ENCODE measurements at regions not wholly inside any gene's neighbourhood (a gene's known extent, or its start where the extent isn't known, plus 50 kb on each side); places are given as distances from the start of the nearest gene placed in this dataset.

DNA sequence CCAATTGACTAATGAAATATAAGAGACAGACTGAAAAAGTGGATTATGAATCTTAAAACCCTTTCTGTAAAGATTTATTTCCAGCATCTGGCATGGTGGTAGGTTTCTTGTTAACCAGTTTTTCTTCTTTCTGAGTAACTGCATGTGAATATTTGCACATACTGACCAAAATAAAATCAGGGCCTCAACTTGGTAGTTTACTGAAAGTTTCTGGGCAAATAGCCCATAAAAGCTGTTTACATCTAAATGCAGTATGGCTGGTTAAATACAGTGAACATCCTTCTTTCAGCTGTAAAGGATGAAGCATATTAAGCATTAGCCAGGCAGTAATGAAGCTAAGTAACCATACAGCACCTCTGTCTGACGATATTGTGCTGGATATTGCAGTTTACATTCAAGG is 83.6 kb upstream of the EYS start:
- Histone ChIP-seq H3K14ac (ENCODE audit: low read length) (no peak overlapping the region), H3K4me1 (ENCODE audit: control insufficient read depth in 2 of 2, insufficient read depth in 1 of 2, low read depth in 1 of 2, low read length in 2 of 2) (peaks cover 0 to 2% of the 10 kb centered on the region in 2 donors), H2BK5ac (ENCODE audit: low read length) (no peak overlapping the region), H3K36me3 (replicated peaks in 1 of 2; ENCODE audit: control insufficient read depth in 2 of 2, insufficient read depth in 2 of 2, low read length in 2 of 2) (no peaks in the 10 kb centered on the region), H3K27me3 (ENCODE audit: control insufficient read depth in 3 of 3, insufficient read depth in 3 of 3, low read depth in 1 of 3, low read length in 3 of 3) (no peaks in the 10 kb centered on the region), H2AK5ac (ENCODE audit: low read depth, low read length) (no peak overlapping the region), H2BK15ac (ENCODE audit: low read length) (no peak overlapping the region), H3K4me2 (ENCODE audit: insufficient read depth, low read length, poor library complexity, severe bottlenecking) (no peak overlapping the region), H3K23ac (ENCODE audit: low read depth, low read length, poor library complexity) (no peak overlapping the region), H4K8ac (ENCODE audit: low read depth, low read length) (no peak overlapping the region), H3K9ac (ENCODE audit: low read depth, low read length, poor library complexity) (no peak overlapping the region), H3K79me1 (ENCODE audit: low read depth, low read length) (no peaks in the 10 kb centered on the region), H3K18ac (ENCODE audit: low read length) (no peak overlapping the region), H3K4me3 (ENCODE audit: low read length in 2 of 2) (no peak overlapping the region), H3K27ac (replicated peaks; ENCODE audit: low read length) (no peak overlapping the region), H4K91ac (ENCODE audit: low read depth, low read length, poor library complexity) (no peak overlapping the region), H3K4ac (ENCODE audit: low read length) (no peak overlapping the region), H3K9me3 (replicated peaks in 1 of 2; ENCODE audit: control insufficient read depth in 2 of 2, insufficient read depth in 1 of 2, low read depth in 1 of 2, low read length in 2 of 2) (no peaks in the 10 kb centered on the region), H2AFZ (ENCODE audit: low read length) (no peak overlapping the region), H2BK120ac (ENCODE audit: low read depth, low read length) (no peak overlapping the region), H2BK12ac (ENCODE audit: low read length) (no peak overlapping the region)
- no peak for DNase-seq (ENCODE audit: low spot score)
- no CpG with 5 or more reads among the region's 1 CpG for WGBS, 2 donors (ENCODE audit: extremely low coverage in 2 of 2, insufficient read length in 2 of 2, insufficient replicate concordance in 1 of 2)

DNA sequence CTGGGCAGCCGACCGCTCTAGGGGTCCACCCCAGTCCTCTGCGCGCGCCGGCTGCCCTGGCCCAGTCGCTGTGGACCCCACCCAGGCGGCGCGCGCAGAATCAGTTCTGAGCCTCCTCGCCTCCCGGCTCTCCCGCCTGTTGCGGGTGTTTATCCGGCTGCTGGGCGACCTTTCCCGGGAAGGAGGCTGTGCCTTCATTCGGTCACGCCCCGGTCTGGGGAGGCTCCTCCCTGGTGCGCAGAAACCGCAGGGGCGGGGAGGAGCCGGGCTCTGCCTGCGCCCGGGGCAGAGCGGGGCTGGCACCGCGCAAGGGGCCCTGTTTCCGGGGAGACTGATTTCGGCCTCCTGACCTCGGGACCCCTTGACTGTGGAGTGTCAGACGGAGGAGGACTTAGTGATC is 80.8 kb upstream of the EYS start:
- H3K27me3 ChIP-seq (ENCODE audit: control insufficient read depth in 3 of 3, insufficient read depth in 3 of 3, low read depth in 1 of 3, low read length in 3 of 3) = no peaks in the 10 kb centered on the region
- no peak overlapping the region for H3K4ac ChIP-seq (ENCODE audit: low read length)
- no peak overlapping the region for H3K23ac ChIP-seq (ENCODE audit: low read depth, low read length, poor library complexity)
- H2AFZ ChIP-seq (ENCODE audit: low read length) = no peak overlapping the region
- no peak overlapping the region for H3K27ac ChIP-seq (replicated peaks; ENCODE audit: low read length)
- no peak overlapping the region for H3K9ac ChIP-seq (ENCODE audit: low read depth, low read length, poor library complexity)
- no peak overlapping the region for H3K4me3 ChIP-seq (ENCODE audit: low read length in 2 of 2)
- no peaks in the 10 kb centered on the region for H3K36me3 ChIP-seq (replicated peaks in 1 of 2; ENCODE audit: control insufficient read depth in 2 of 2, insufficient read depth in 2 of 2, low read length in 2 of 2)
- no peak overlapping the region for H2BK5ac ChIP-seq (ENCODE audit: low read length)
- no peak overlapping the region for H4K8ac ChIP-seq (ENCODE audit: low read depth, low read length)
- H2BK120ac ChIP-seq (ENCODE audit: low read depth, low read length) = no peak overlapping the region
- peaks cover 0 to 2% of the 10 kb centered on the region in 2 donors for H3K4me1 ChIP-seq (ENCODE audit: control insufficient read depth in 2 of 2, insufficient read depth in 1 of 2, low read depth in 1 of 2, low read length in 2 of 2)
- no peak overlapping the region for H2AK5ac ChIP-seq (ENCODE audit: low read depth, low read length)
- WGBS, 2 donors (ENCODE audit: extremely low coverage in 2 of 2, insufficient read length in 2 of 2, insufficient replicate concordance in 1 of 2) = no CpG with 5 or more reads among the region's 34 CpGs
- DNase-seq (ENCODE audit: low spot score) = no peak
- peak overlapping the region; percentile 48 for H2BK12ac ChIP-seq (ENCODE audit: low read length)
- H3K18ac ChIP-seq (ENCODE audit: low read length) = no peak overlapping the region
- no peaks in the 10 kb centered on the region for H3K9me3 ChIP-seq (replicated peaks in 1 of 2; ENCODE audit: control insufficient read depth in 2 of 2, insufficient read depth in 1 of 2, low read depth in 1 of 2, low read length in 2 of 2)
- no peak overlapping the region for H4K91ac ChIP-seq (ENCODE audit: low read depth, low read length, poor library complexity)
- H3K79me1 ChIP-seq (ENCODE audit: low read depth, low read length) = no peaks in the 10 kb centered on the region
- no peak overlapping the region for H3K14ac ChIP-seq (ENCODE audit: low read length)
- no peak overlapping the region for H3K4me2 ChIP-seq (ENCODE audit: insufficient read depth, low read length, poor library complexity, severe bottlenecking)
- H2BK15ac ChIP-seq (ENCODE audit: low read length) = no peak overlapping the region

DNA sequence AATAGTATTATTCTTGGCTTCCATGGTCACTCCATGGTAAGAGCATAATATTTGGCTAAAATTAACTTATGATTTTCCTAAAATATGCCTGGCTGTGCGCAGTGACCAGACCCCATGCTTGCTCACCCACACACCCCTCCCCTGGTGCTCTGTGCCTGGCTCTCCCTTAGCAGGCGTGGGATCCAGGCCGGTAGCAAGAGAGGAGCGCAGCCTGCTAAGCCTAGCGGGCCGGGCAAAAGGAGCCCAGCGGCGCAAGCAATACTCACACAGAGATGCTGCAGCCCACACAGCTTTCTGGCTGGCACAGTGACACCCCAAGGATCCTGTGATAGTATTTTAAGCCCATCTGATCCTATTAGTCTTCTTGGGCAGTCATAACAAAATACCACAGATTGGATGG is 79.8 kb upstream of the EYS start:
- no peaks in the 10 kb centered on the region for H3K36me3 ChIP-seq (replicated peaks in 1 of 2; ENCODE audit: control insufficient read depth in 2 of 2, insufficient read depth in 2 of 2, low read length in 2 of 2)
- H3K23ac ChIP-seq (ENCODE audit: low read depth, low read length, poor library complexity) = no peak overlapping the region
- no peak overlapping the region for H3K18ac ChIP-seq (ENCODE audit: low read length)
- no peak overlapping the region for H4K91ac ChIP-seq (ENCODE audit: low read depth, low read length, poor library complexity)
- H2BK5ac ChIP-seq (ENCODE audit: low read length) = no peak overlapping the region
- peaks cover 0 to 2% of the 10 kb centered on the region in 2 donors for H3K4me1 ChIP-seq (ENCODE audit: control insufficient read depth in 2 of 2, insufficient read depth in 1 of 2, low read depth in 1 of 2, low read length in 2 of 2)
- H3K79me1 ChIP-seq (ENCODE audit: low read depth, low read length) = no peaks in the 10 kb centered on the region
- no peak overlapping the region for H4K8ac ChIP-seq (ENCODE audit: low read depth, low read length)
- DNase-seq (ENCODE audit: low spot score) = no peak
- no peak overlapping the region for H2AK5ac ChIP-seq (ENCODE audit: low read depth, low read length)
- H3K27me3 ChIP-seq (ENCODE audit: control insufficient read depth in 3 of 3, insufficient read depth in 3 of 3, low read depth in 1 of 3, low read length in 3 of 3) = no peaks in the 10 kb centered on the region
- no peak overlapping the region for H2BK120ac ChIP-seq (ENCODE audit: low read depth, low read length)
- no peak overlapping the region for H3K9ac ChIP-seq (ENCODE audit: low read depth, low read length, poor library complexity)
- H3K4ac ChIP-seq (ENCODE audit: low read length) = no peak overlapping the region
- H2BK15ac ChIP-seq (ENCODE audit: low read length) = no peak overlapping the region
- no peak overlapping the region for H2AFZ ChIP-seq (ENCODE audit: low read length)
- no peak overlapping the region for H3K4me2 ChIP-seq (ENCODE audit: insufficient read depth, low read length, poor library complexity, severe bottlenecking)
- no peak overlapping the region for H3K27ac ChIP-seq (replicated peaks; ENCODE audit: low read length)
- H3K14ac ChIP-seq (ENCODE audit: low read length) = no peak overlapping the region
- WGBS, 2 donors (ENCODE audit: extremely low coverage in 2 of 2, insufficient read length in 2 of 2, insufficient replicate concordance in 1 of 2) = no CpG with 5 or more reads among the region's 8 CpGs
- H3K9me3 ChIP-seq (replicated peaks in 1 of 2; ENCODE audit: control insufficient read depth in 2 of 2, insufficient read depth in 1 of 2, low read depth in 1 of 2, low read length in 2 of 2) = no peaks in the 10 kb centered on the region
- no peak overlapping the region for H2BK12ac ChIP-seq (ENCODE audit: low read length)
- no peak overlapping the region for H3K4me3 ChIP-seq (ENCODE audit: low read length in 2 of 2)

DNA sequence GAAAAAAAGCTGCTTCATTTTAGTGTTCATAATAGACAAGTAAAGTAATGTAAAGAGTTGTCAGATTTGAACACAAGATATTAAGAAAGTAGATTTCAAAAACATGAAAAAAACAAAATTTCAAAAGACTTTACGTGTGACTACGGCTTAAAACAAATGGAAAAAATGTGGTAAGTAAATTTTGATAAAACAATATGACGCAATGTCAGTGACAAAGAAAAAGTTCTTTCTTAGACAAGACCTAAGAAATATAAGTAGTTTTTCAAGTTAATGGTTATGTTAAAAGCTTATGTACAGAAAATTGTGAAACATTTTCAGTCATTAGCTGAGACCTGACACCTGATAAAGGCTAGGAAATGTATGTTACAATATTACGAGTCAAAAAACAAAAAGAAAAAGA is 73.7 kb upstream of the EYS start:
- Histone ChIP-seq H3K18ac (ENCODE audit: low read length) (no peak overlapping the region), H3K9ac (ENCODE audit: low read depth, low read length, poor library complexity) (no peak overlapping the region), H3K4me1 (ENCODE audit: control insufficient read depth in 2 of 2, insufficient read depth in 1 of 2, low read depth in 1 of 2, low read length in 2 of 2) (no peaks in the 10 kb centered on the region), H4K8ac (ENCODE audit: low read depth, low read length) (no peak overlapping the region), H4K91ac (ENCODE audit: low read depth, low read length, poor library complexity) (no peak overlapping the region), H2AK5ac (ENCODE audit: low read depth, low read length) (no peak overlapping the region), H3K4me3 (ENCODE audit: low read length in 2 of 2) (no peak overlapping the region), H3K27ac (replicated peaks; ENCODE audit: low read length) (no peak overlapping the region), H2BK120ac (ENCODE audit: low read depth, low read length) (no peak overlapping the region), H2BK12ac (ENCODE audit: low read length) (no peak overlapping the region), H2BK15ac (ENCODE audit: low read length) (no peak overlapping the region), H3K9me3 (replicated peaks in 1 of 2; ENCODE audit: control insufficient read depth in 2 of 2, insufficient read depth in 1 of 2, low read depth in 1 of 2, low read length in 2 of 2) (no peaks in the 10 kb centered on the region), H2AFZ (ENCODE audit: low read length) (no peak overlapping the region), H3K36me3 (replicated peaks in 1 of 2; ENCODE audit: control insufficient read depth in 2 of 2, insufficient read depth in 2 of 2, low read length in 2 of 2) (no peaks in the 10 kb centered on the region), H3K14ac (ENCODE audit: low read length) (no peak overlapping the region), H2BK5ac (ENCODE audit: low read length) (no peak overlapping the region), H3K79me1 (ENCODE audit: low read depth, low read length) (no peaks in the 10 kb centered on the region), H3K27me3 (ENCODE audit: control insufficient read depth in 3 of 3, insufficient read depth in 3 of 3, low read depth in 1 of 3, low read length in 3 of 3) (no peaks in the 10 kb centered on the region), H3K23ac (ENCODE audit: low read depth, low read length, poor library complexity) (no peak overlapping the region), H3K4me2 (ENCODE audit: insufficient read depth, low read length, poor library complexity, severe bottlenecking) (no peak overlapping the region), H3K4ac (ENCODE audit: low read length) (no peak overlapping the region)
- DNase-seq (ENCODE audit: low spot score) = no peak
- no CpG with 5 or more reads among the region's 4 CpGs for WGBS, 2 donors (ENCODE audit: extremely low coverage in 2 of 2, insufficient read length in 2 of 2, insufficient replicate concordance in 1 of 2)

Measured in neuronal stem cell (in vitro differentiated cells).